IMR-90 (cell line): ENCODE measurements at regions not wholly inside any gene's neighbourhood (a gene's known extent, or its start where the extent isn't known, plus 50 kb on each side); places are given as distances from the start of the nearest gene placed in this dataset.

Source experiments
- BHLHE40 ChIP-seq: fragments of 150-350 bp; IDR thresholded peaks from 2 replicates; pipeline ENCODE4 v1.6.1; 2016; ENCODE audit warnings: mild to moderate bottlenecking, low read depth, low read length
- CEBPB ChIP-seq: IDR thresholded peaks from 2 replicates; pipeline ENCODE4 v1.6.1; 2012; ENCODE audit warnings: low read depth, low read length, improper control_type of control experiment
- CHD1 ChIP-seq: IDR thresholded peaks from 2 replicates; pipeline ENCODE4 v1.6.1; 2012; ENCODE audit warnings: low read depth, low read length, improper control_type of control experiment
- MAFK ChIP-seq: IDR thresholded peaks from 2 replicates; pipeline ENCODE4 v1.6.1; 2012; ENCODE audit warnings: low read depth, low read length, improper control_type of control experiment
- MAZ ChIP-seq: IDR thresholded peaks from 2 replicates; pipeline ENCODE4 v1.6.1; 2012; ENCODE audit warnings: low read depth, mild to moderate bottlenecking, low read length, improper control_type of control experiment, moderate library complexity, borderline replicate concordance
- POLR2A ChIP-seq: IDR thresholded peaks from 2 replicates; pipeline ENCODE4 v1.6.1; 2012; ENCODE audit warnings: mild to moderate bottlenecking, low read depth, low read length
- RAD21 ChIP-seq: IDR thresholded peaks from 2 replicates; pipeline ENCODE4 v1.6.1; 2012; ENCODE audit warnings: low read length, improper control_type of control experiment
- RCOR1 ChIP-seq: IDR thresholded peaks from 2 replicates; pipeline ENCODE4 v1.6.1; 2012; ENCODE audit warnings: mild to moderate bottlenecking, low read length, improper control_type of control experiment; ENCODE audit not compliant: insufficient replicate concordance
- RFX5 ChIP-seq: IDR thresholded peaks from 2 replicates; pipeline ENCODE4 v1.8.0; 2012; ENCODE audit warnings: low read depth, mild to moderate bottlenecking, low read length, moderate library complexity
- SMC3 ChIP-seq: fragments of 150-350 bp; IDR thresholded peaks from 2 replicates; pipeline ENCODE4 v1.6.1; 2016; ENCODE audit warnings: low read depth, mild to moderate bottlenecking, antibody characterized with exemption, low read length, moderate library complexity
- TF ChIP-seq, protein P1 (sequence below): conservative IDR thresholded peaks from 2 replicates; pipeline ENCODE4 v1.5.1; 2012; ENCODE audit warnings: mild to moderate bottlenecking, low read depth, low read length, improper control_type of control experiment
- TF ChIP-seq, protein P2 (sequence below): fragments of 150-350 bp; IDR thresholded peaks from 2 replicates; pipeline ENCODE4 v1.6.1; 2017; ENCODE audit warnings: mild to moderate bottlenecking, antibody characterized with exemption, low read length, low read depth

DNA sequence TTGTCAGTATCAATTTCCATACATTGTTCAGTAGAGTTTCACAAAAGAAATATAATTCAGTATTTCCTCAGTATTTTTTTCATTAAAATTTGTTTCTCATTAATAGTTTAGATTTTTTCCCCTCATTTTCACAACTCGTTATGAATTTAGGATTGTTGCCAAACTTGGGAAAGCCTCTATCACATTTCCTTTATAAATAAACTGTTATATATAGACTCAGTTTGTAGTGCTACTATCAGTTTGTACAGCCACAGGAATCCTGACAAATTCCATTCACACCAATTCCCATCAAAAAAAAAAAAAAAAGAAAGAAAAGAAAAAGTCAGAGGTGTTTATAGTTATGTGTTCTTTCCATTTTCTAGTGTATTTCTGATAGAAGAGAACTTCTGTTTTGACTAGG lies 123.3 kb upstream of the DCC start:
- TF ChIP-seq, protein P1, sequence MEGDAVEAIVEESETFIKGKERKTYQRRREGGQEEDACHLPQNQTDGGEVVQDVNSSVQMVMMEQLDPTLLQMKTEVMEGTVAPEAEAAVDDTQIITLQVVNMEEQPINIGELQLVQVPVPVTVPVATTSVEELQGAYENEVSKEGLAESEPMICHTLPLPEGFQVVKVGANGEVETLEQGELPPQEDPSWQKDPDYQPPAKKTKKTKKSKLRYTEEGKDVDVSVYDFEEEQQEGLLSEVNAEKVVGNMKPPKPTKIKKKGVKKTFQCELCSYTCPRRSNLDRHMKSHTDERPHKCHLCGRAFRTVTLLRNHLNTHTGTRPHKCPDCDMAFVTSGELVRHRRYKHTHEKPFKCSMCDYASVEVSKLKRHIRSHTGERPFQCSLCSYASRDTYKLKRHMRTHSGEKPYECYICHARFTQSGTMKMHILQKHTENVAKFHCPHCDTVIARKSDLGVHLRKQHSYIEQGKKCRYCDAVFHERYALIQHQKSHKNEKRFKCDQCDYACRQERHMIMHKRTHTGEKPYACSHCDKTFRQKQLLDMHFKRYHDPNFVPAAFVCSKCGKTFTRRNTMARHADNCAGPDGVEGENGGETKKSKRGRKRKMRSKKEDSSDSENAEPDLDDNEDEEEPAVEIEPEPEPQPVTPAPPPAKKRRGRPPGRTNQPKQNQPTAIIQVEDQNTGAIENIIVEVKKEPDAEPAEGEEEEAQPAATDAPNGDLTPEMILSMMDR, result no peak
- no peak for TF ChIP-seq BHLHE40
- no peak for TF ChIP-seq RAD21
- no peak for TF ChIP-seq MAFK
- no peak for TF ChIP-seq POLR2A
- no peak for TF ChIP-seq RCOR1
- no peak for TF ChIP-seq CHD1
- TF ChIP-seq CEBPB, result no peak
- TF ChIP-seq, protein P2, sequence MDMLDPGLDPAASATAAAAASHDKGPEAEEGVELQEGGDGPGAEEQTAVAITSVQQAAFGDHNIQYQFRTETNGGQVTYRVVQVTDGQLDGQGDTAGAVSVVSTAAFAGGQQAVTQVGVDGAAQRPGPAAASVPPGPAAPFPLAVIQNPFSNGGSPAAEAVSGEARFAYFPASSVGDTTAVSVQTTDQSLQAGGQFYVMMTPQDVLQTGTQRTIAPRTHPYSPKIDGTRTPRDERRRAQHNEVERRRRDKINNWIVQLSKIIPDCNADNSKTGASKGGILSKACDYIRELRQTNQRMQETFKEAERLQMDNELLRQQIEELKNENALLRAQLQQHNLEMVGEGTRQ, result no peak
- TF ChIP-seq MAZ, result no peak
- no peak for TF ChIP-seq RFX5
- TF ChIP-seq SMC3, result no peak
